ENCODE measurements at regions not wholly inside any gene's neighbourhood (a gene's known extent, or its start where the extent isn't known, plus 50 kb on each side); places are given as distances from the start of the nearest gene placed in this dataset.

- intact Hi-C loops (cut with DNase I) = no loop called here
- WGBS, 2 donors = 62 to 84% methylated on average over 1 of the region's 1 CpG
- ATAC-seq = no peak
Measured at GRCh38 chr9:12230708-12231107, 462.5 kb upstream of the TYRP1 start.

GRCh38 chr9:12231832-12232231, 461.4 kb upstream of the TYRP1 start:
- Histone ChIP-seq H3K9me3 (no peaks in the 10 kb centered on the region), H3K36me3 (no peaks in the 10 kb centered on the region), H3K27me3 (no peaks in the 10 kb centered on the region), H3K4me3 (no peak overlapping the region), H3K27ac (no peak overlapping the region), H3K4me1 (no peaks in the 10 kb centered on the region)
- intact Hi-C loops (cut with DNase I) = no loop called here
- ATAC-seq (no peak), DNase-seq (no peak), FAIRE-seq (no peak)
- TF ChIP-seq CTCF (IDR thresholded peaks at IDR 0.05) = no peak

More at GRCh38 chr9:12230708-12231107, 462.5 kb upstream of the TYRP1 start:
- no peak for DNase-seq
- FAIRE-seq = no peak
- Histone ChIP-seq H3K27me3 (no peaks in the 10 kb centered on the region), H3K27ac (no peak overlapping the region), H3K4me3 (no peak overlapping the region), H3K4me1 (no peaks in the 10 kb centered on the region), H3K36me3 (no peaks in the 10 kb centered on the region), H3K9me3 (no peaks in the 10 kb centered on the region)
- TF ChIP-seq CTCF (IDR thresholded peaks at IDR 0.05) = no peak

- 77 to 85% methylated on average over 3 of the region's 3 CpGs for WGBS, 2 donors
- H3K27me3 ChIP-seq = no peaks in the 10 kb centered on the region
- ATAC-seq = no peak
- H3K9me3 ChIP-seq = no peaks in the 10 kb centered on the region
- intact Hi-C loops (cut with DNase I) = no loop called here
- H3K27ac ChIP-seq = no peak overlapping the region
- no peak for FAIRE-seq
- no peaks in the 10 kb centered on the region for H3K36me3 ChIP-seq
- DNase-seq = no peak
- H3K4me3 ChIP-seq = no peak overlapping the region
- no peaks in the 10 kb centered on the region for H3K4me1 ChIP-seq
- no peak for TF ChIP-seq CTCF (IDR thresholded peaks at IDR 0.05)
Measured at GRCh38 chr9:12232836-12233235, 460.3 kb upstream of the TYRP1 start.

GRCh38 chr9:12253941-12254340, 439.2 kb upstream of the TYRP1 start:
- Histone ChIP-seq H3K27ac (no peak overlapping the region), H3K36me3 (no peaks in the 10 kb centered on the region), H3K27me3 (no peaks in the 10 kb centered on the region), H3K9me3 (no peaks in the 10 kb centered on the region), H3K4me3 (no peak overlapping the region), H3K4me1 (no peaks in the 10 kb centered on the region)
- DNase-seq (no peak), ATAC-seq (no peak), FAIRE-seq (no peak)
- 36 to 39% methylated on average over 2 of the region's 2 CpGs for WGBS, 2 donors
- TF ChIP-seq CTCF (IDR thresholded peaks at IDR 0.05) = no peak
- intact Hi-C loops (cut with DNase I) = no loop called here

- TF ChIP-seq CTCF (IDR thresholded peaks at IDR 0.05) = no peak
- DNase-seq (no peak), ATAC-seq (no peak), FAIRE-seq (no peak)
- Histone ChIP-seq H3K36me3 (no peaks in the 10 kb centered on the region), H3K27ac (no peak overlapping the region), H3K4me1 (no peaks in the 10 kb centered on the region), H3K4me3 (no peak overlapping the region), H3K9me3 (no peaks in the 10 kb centered on the region), H3K27me3 (no peaks in the 10 kb centered on the region)
- intact Hi-C loops (cut with DNase I) = no loop called here
- WGBS, 2 donors = 26 to 39% methylated on average over 2 of the region's 2 CpGs
Measured at GRCh38 chr9:12266758-12267157, 426.4 kb upstream of the TYRP1 start.

Measured in pancreas (tissue), 10 donors.